ENCODE measurements at regions not wholly inside any gene's neighbourhood (a gene's known extent, or its start where the extent isn't known, plus 50 kb on each side); places are given as distances from the start of the nearest gene placed in this dataset.

GRCh38 chr16:65796481-65796880, 570.0 kb upstream of the CDH5 start:
- Histone ChIP-seq H3K36me3 (ENCODE audit: insufficient read depth) (no peaks in the 10 kb centered on the region), H3K4me2 (no peak overlapping the region), H3K27ac (no peak overlapping the region), H3K9ac (no peak overlapping the region), H3K79me2 (ENCODE audit: insufficient read depth, low read depth) (no peaks in the 10 kb centered on the region), H2AFZ (ENCODE audit: low read depth) (no peak overlapping the region), H3K4me3 (IDR thresholded peaks at IDR 0.05; ENCODE audit: insufficient read depth, low read depth, low read length) (no peak overlapping the region), H3K4me1 (ENCODE audit: low read depth, poor library complexity, severe bottlenecking) (no peaks in the 10 kb centered on the region), H4K20me1 (ENCODE audit: insufficient read depth) (no peaks in the 10 kb centered on the region), H3K27me3 (ENCODE audit: insufficient read depth, low read depth) (no peaks in the 10 kb centered on the region)
- TF ChIP-seq, protein P1, sequence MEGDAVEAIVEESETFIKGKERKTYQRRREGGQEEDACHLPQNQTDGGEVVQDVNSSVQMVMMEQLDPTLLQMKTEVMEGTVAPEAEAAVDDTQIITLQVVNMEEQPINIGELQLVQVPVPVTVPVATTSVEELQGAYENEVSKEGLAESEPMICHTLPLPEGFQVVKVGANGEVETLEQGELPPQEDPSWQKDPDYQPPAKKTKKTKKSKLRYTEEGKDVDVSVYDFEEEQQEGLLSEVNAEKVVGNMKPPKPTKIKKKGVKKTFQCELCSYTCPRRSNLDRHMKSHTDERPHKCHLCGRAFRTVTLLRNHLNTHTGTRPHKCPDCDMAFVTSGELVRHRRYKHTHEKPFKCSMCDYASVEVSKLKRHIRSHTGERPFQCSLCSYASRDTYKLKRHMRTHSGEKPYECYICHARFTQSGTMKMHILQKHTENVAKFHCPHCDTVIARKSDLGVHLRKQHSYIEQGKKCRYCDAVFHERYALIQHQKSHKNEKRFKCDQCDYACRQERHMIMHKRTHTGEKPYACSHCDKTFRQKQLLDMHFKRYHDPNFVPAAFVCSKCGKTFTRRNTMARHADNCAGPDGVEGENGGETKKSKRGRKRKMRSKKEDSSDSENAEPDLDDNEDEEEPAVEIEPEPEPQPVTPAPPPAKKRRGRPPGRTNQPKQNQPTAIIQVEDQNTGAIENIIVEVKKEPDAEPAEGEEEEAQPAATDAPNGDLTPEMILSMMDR (conservative IDR thresholded peaks at IDR 0.05; ENCODE audit: low read depth, low read length) = no peak

DNA sequence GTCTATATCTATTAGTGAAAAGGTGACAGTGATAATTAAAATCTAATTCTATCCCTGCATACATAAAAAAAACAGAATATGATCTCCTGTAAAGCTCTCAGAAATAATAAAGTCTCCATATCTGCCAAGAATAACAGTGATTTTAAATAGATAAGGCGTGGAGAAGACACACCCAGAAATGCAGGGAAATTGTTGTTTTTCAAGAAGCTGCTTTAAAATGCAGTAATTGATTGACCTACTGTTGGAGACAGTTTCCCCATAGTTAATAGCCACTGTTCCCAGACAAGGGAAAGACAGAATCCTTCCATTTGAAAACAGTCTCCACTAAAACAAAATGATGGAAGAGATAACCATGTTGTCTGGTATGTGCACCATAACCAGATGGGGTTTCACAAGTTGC, 571.5 kb upstream of the CDH5 start:
- Histone ChIP-seq H3K36me3 (ENCODE audit: insufficient read depth) (no peaks in the 10 kb centered on the region), H3K27ac (no peak overlapping the region), H3K4me2 (no peak overlapping the region), H3K4me1 (ENCODE audit: low read depth, poor library complexity, severe bottlenecking) (no peaks in the 10 kb centered on the region), H3K4me3 (IDR thresholded peaks at IDR 0.05; ENCODE audit: insufficient read depth, low read depth, low read length) (no peak overlapping the region), H2AFZ (ENCODE audit: low read depth) (no peak overlapping the region), H3K9ac (no peak overlapping the region), H3K79me2 (ENCODE audit: insufficient read depth, low read depth) (no peaks in the 10 kb centered on the region), H4K20me1 (ENCODE audit: insufficient read depth) (no peaks in the 10 kb centered on the region), H3K27me3 (ENCODE audit: insufficient read depth, low read depth) (no peaks in the 10 kb centered on the region)
- TF ChIP-seq, protein P1 (conservative IDR thresholded peaks at IDR 0.05; ENCODE audit: low read depth, low read length) = no peak

- no peak overlapping the region for H3K4me3 ChIP-seq (IDR thresholded peaks at IDR 0.05; ENCODE audit: insufficient read depth, low read depth, low read length)
- H3K79me2 ChIP-seq (ENCODE audit: insufficient read depth, low read depth) = no peaks in the 10 kb centered on the region
- H4K20me1 ChIP-seq (ENCODE audit: insufficient read depth) = no peaks in the 10 kb centered on the region
- H3K27me3 ChIP-seq (ENCODE audit: insufficient read depth, low read depth) = no peaks in the 10 kb centered on the region
- H3K4me2 ChIP-seq = no peak overlapping the region
- TF ChIP-seq, protein P1 (conservative IDR thresholded peaks at IDR 0.05; ENCODE audit: low read depth, low read length) = no peak
- no peak overlapping the region for H2AFZ ChIP-seq (ENCODE audit: low read depth)
- H3K9ac ChIP-seq = no peak overlapping the region
- no peaks in the 10 kb centered on the region for H3K4me1 ChIP-seq (ENCODE audit: low read depth, poor library complexity, severe bottlenecking)
- no peak overlapping the region for H3K27ac ChIP-seq
- H3K36me3 ChIP-seq (ENCODE audit: insufficient read depth) = no peaks in the 10 kb centered on the region
Observed at GRCh38 chr16:65793781-65794180, 572.7 kb upstream of the CDH5 start.

DNA sequence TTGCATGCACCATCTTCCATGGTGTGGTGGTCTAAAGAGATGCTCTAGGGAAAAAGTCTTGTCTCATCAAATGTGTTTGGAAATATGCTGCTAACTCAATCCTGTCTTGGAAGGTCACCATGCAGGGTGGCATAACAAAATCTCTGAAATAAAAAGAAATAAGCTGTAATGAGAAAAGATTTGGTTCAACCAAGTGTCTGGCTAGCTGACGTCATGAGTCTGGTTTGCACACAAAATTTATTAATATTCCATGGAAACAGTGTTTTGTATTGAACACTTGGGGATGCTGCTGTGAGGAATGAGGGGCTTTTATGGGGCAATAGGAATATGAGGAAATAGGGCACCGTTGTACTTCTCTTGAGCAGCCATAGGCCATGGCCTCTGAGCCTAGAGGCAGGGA, 575.7 kb upstream of the CDH5 start:
- no peaks in the 10 kb centered on the region for H3K79me2 ChIP-seq (ENCODE audit: insufficient read depth, low read depth)
- H4K20me1 ChIP-seq (ENCODE audit: insufficient read depth) = no peaks in the 10 kb centered on the region
- TF ChIP-seq, protein P1 (conservative IDR thresholded peaks at IDR 0.05; ENCODE audit: low read depth, low read length) = no peak
- no peak overlapping the region for H3K9ac ChIP-seq
- no peak overlapping the region for H3K4me3 ChIP-seq (IDR thresholded peaks at IDR 0.05; ENCODE audit: insufficient read depth, low read depth, low read length)
- H3K27me3 ChIP-seq (ENCODE audit: insufficient read depth, low read depth) = no peaks in the 10 kb centered on the region
- H3K4me1 ChIP-seq (ENCODE audit: low read depth, poor library complexity, severe bottlenecking) = no peaks in the 10 kb centered on the region
- H3K27ac ChIP-seq = no peak overlapping the region
- no peaks in the 10 kb centered on the region for H3K36me3 ChIP-seq (ENCODE audit: insufficient read depth)
- H2AFZ ChIP-seq (ENCODE audit: low read depth) = no peak overlapping the region
- H3K4me2 ChIP-seq = no peak overlapping the region
